ENCODE measurements at regions not wholly inside any gene's neighbourhood (a gene's known extent, or its start where the extent isn't known, plus 50 kb on each side); places are given as distances from the start of the nearest gene placed in this dataset.

- no peak overlapping the region for H3K4me3 ChIP-seq (ENCODE audit: low read length, poor library complexity, severe bottlenecking)
- H3K36me3 ChIP-seq (ENCODE audit: insufficient read depth, low read length), result no peaks in the 10 kb centered on the region
- H3K9me3 ChIP-seq (ENCODE audit: insufficient read depth, low read depth, low read length), result no peaks in the 10 kb centered on the region
- no peaks in the 10 kb centered on the region for H3F3A ChIP-seq (ENCODE audit: low read depth)
- H3K4me2 ChIP-seq (ENCODE audit: low read depth, low read length, poor library complexity, severe bottlenecking), result no peak overlapping the region
- TF ChIP-seq EZH2phosphoT487 (IDR thresholded peaks at IDR 0.05; ENCODE audit: borderline replicate concordance) (no peak), CTCF (conservative IDR thresholded peaks at IDR 0.05; ENCODE audit: low read length) (no peak)
- H3K4me1 ChIP-seq (ENCODE audit: insufficient read depth, low read length, poor library complexity, severe bottlenecking), result no peaks in the 10 kb centered on the region
- no peaks in the 10 kb centered on the region for H3K27me3 ChIP-seq (ENCODE audit: insufficient read depth, low read length, poor library complexity, severe bottlenecking)
- no peak overlapping the region for H3K9ac ChIP-seq (ENCODE audit: low read depth, low read length, poor library complexity, severe bottlenecking)
- no peaks in the 10 kb centered on the region for H4K20me1 ChIP-seq (ENCODE audit: insufficient read depth, low read length, poor library complexity, severe bottlenecking)
- H3K9me2 ChIP-seq (replicated peaks; ENCODE audit: low read depth, low read length), result no peaks in the 10 kb centered on the region
- no peak overlapping the region for H2AFZ ChIP-seq (ENCODE audit: low read length)
- H3K79me2 ChIP-seq (ENCODE audit: insufficient read depth, low read length), result no peaks in the 10 kb centered on the region
Measured at GRCh38 chr6:125363824-125364165, 62.0 kb upstream of the HDDC2 start.

GRCh38 chr6:125365230-125365629 is 63.5 kb upstream of the HDDC2 start:
- H3K79me2 ChIP-seq (ENCODE audit: insufficient read depth, low read length), result no peaks in the 10 kb centered on the region
- no peak overlapping the region for H3K9ac ChIP-seq (ENCODE audit: low read depth, low read length, poor library complexity, severe bottlenecking)
- H3K4me3 ChIP-seq (ENCODE audit: low read length, poor library complexity, severe bottlenecking), result no peak overlapping the region
- no peak overlapping the region for H2AFZ ChIP-seq (ENCODE audit: low read length)
- no peaks in the 10 kb centered on the region for H3K27me3 ChIP-seq (ENCODE audit: insufficient read depth, low read length, poor library complexity, severe bottlenecking)
- no peak overlapping the region for H3K4me2 ChIP-seq (ENCODE audit: low read depth, low read length, poor library complexity, severe bottlenecking)
- no peaks in the 10 kb centered on the region for H3F3A ChIP-seq (ENCODE audit: low read depth)
- no peaks in the 10 kb centered on the region for H4K20me1 ChIP-seq (ENCODE audit: insufficient read depth, low read length, poor library complexity, severe bottlenecking)
- TF ChIP-seq EZH2phosphoT487 (IDR thresholded peaks at IDR 0.05; ENCODE audit: borderline replicate concordance) (no peak), CTCF (conservative IDR thresholded peaks at IDR 0.05; ENCODE audit: low read length) (no peak)
- no peaks in the 10 kb centered on the region for H3K9me3 ChIP-seq (ENCODE audit: insufficient read depth, low read depth, low read length)
- no peaks in the 10 kb centered on the region for H3K4me1 ChIP-seq (ENCODE audit: insufficient read depth, low read length, poor library complexity, severe bottlenecking)
- no peaks in the 10 kb centered on the region for H3K36me3 ChIP-seq (ENCODE audit: insufficient read depth, low read length)
- H3K9me2 ChIP-seq (replicated peaks; ENCODE audit: low read depth, low read length), result no peaks in the 10 kb centered on the region

GRCh38 chr6:125367036-125367782 is 65.4 kb upstream of the HDDC2 start:
- no peaks in the 10 kb centered on the region for H3K79me2 ChIP-seq (ENCODE audit: insufficient read depth, low read length)
- H2AFZ ChIP-seq (ENCODE audit: low read length), result no peak overlapping the region
- H3K9me2 ChIP-seq (replicated peaks; ENCODE audit: low read depth, low read length), result no peaks in the 10 kb centered on the region
- H3K27me3 ChIP-seq (ENCODE audit: insufficient read depth, low read length, poor library complexity, severe bottlenecking), result no peaks in the 10 kb centered on the region
- H3K4me2 ChIP-seq (ENCODE audit: low read depth, low read length, poor library complexity, severe bottlenecking), result no peak overlapping the region
- H3K9ac ChIP-seq (ENCODE audit: low read depth, low read length, poor library complexity, severe bottlenecking), result no peak overlapping the region
- H3K4me3 ChIP-seq (ENCODE audit: low read length, poor library complexity, severe bottlenecking), result no peak overlapping the region
- no peak for TF ChIP-seq CTCF (conservative IDR thresholded peaks at IDR 0.05; ENCODE audit: low read length)
- TF ChIP-seq EZH2phosphoT487 (IDR thresholded peaks at IDR 0.05; ENCODE audit: borderline replicate concordance), result no peak
- H3K36me3 ChIP-seq (ENCODE audit: insufficient read depth, low read length), result no peaks in the 10 kb centered on the region
- H4K20me1 ChIP-seq (ENCODE audit: insufficient read depth, low read length, poor library complexity, severe bottlenecking), result no peaks in the 10 kb centered on the region
- no peaks in the 10 kb centered on the region for H3F3A ChIP-seq (ENCODE audit: low read depth)
- H3K9me3 ChIP-seq (ENCODE audit: insufficient read depth, low read depth, low read length), result no peaks in the 10 kb centered on the region
- H3K4me1 ChIP-seq (ENCODE audit: insufficient read depth, low read length, poor library complexity, severe bottlenecking), result no peaks in the 10 kb centered on the region

All from Loucy (cell line).